Activated T-helper 1 cell treated with anti-CD3 and anti-CD28 coated beads, Interleukin-12 subunit alpha, Interleukin-12 subunit beta, Interleukin-2, Interleukin-4 antibody, amounts not matched to agents 30 ng/mL and 10 ng/mL and 1 ng/mL, durations not matched to agents 14 hours and 24 hours and 36 hours (primary cell): ENCODE measurements at regions not wholly inside any gene's neighbourhood (a gene's known extent, or its start where the extent isn't known, plus 50 kb on each side); places are given as distances from the start of the nearest gene placed in this dataset.

Source experiments
- DNase-seq: peaks from one replicate; pipeline ENCODE4 v3.0.0; 2021; ENCODE audit warnings: low spot score
- H3K27ac Mint-ChIP-seq: one replicate; pipeline ENCODE4 v1.8.0; 2021; ENCODE audit warnings: mild to moderate bottlenecking, mixed read lengths
- H3K27me3 Mint-ChIP-seq: one replicate; pipeline ENCODE4 v1.8.0; 2022; ENCODE audit warnings: mild to moderate bottlenecking, moderate library complexity, mixed read lengths; ENCODE audit not compliant: insufficient read depth
- H3K36me3 Mint-ChIP-seq: one replicate; pipeline ENCODE4 v1.8.0; 2021; ENCODE audit warnings: low read depth, mixed read lengths
- H3K4me1 Mint-ChIP-seq: one replicate; pipeline ENCODE4 v1.8.0; 2021; ENCODE audit warnings: low read depth, mixed read lengths
- H3K4me3 Mint-ChIP-seq: one replicate; pipeline ENCODE4 v1.8.0; 2021; ENCODE audit warnings: mild to moderate bottlenecking, moderate library complexity, mixed read lengths
- H3K9me3 Mint-ChIP-seq: one replicate; pipeline ENCODE4 v1.8.0; 2021; ENCODE audit warnings: mixed read lengths
- intact Hi-C: fragments of 100-400 bp; cut with micrococcal nuclease; formaldehyde crosslinking; loops from one replicate; pipeline ENCODE4 v1.15.1; 2024

DNA sequence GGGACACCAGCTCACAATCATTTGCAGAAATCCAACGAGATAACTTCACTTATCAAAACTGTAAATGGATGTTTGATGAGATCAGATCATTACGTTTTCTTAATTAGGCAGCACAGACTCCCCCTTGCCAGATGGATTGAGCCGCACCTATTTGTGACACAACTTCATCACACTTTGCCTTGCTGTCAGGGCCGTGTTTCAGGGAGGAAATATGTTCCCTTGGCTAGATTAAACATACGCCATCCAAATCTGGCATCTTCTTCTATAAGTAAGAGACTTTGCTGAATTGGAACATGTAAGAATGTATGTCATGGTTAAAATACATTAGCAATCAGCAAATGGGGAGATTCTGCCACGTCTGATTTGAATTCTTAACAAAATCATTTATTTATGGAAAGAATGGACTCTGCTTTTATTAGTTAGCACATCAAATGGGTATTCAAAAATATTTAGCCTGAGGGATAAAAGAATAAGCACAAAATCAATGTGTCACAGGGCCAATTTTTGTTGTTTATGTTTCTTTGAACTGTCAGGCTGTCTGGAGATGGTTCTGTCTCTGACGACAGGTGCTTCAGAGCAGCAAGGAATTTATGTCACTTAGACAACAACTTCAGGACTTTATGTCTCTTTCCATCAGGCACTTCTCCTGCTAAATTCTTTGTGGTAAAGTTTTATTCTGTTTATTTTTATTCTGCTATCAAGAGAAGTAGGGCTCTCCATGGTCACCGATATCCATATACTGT lies 326.1 kb upstream of the NCAM1 start:
- Mint-ChIP-seq H3K4me3 (no peak overlapping the region), H3K4me1 (no peaks in the 10 kb centered on the region), H3K27me3 (peaks cover 7% of the 10 kb centered on the region), H3K27ac (no peak overlapping the region), H3K36me3 (no peaks in the 10 kb centered on the region), H3K9me3 (peaks cover 12% of the 10 kb centered on the region)
- no peak for DNase-seq
- intact Hi-C loops = no loop called here

DNA sequence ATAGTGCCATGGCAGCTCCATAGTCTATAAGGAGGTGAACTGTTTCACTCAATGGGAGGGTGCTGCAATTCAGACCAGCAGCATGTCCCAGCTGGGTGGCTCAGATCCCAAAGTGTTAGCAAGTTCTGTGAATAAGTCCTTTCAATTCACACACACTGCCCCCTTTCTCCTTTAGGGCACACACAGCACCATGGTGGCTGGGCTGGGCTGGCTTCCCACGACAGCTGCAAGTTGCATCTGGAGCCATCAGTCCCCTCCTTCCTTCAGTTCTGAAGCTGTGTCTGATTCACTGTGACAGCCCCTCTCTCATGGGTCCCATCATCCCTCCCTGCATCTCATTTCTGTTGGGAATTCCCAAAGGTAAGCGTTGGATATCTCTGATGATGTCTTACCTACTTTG lies 324.1 kb upstream of the NCAM1 start:
- H3K27me3 Mint-ChIP-seq = peaks cover 12% of the 10 kb centered on the region
- H3K4me3 Mint-ChIP-seq = no peak overlapping the region
- intact Hi-C loops = no loop called here
- H3K9me3 Mint-ChIP-seq = peaks cover 12% of the 10 kb centered on the region
- H3K4me1 Mint-ChIP-seq = no peaks in the 10 kb centered on the region
- no peaks in the 10 kb centered on the region for H3K36me3 Mint-ChIP-seq
- no peak for DNase-seq
- H3K27ac Mint-ChIP-seq = no peak overlapping the region

DNA sequence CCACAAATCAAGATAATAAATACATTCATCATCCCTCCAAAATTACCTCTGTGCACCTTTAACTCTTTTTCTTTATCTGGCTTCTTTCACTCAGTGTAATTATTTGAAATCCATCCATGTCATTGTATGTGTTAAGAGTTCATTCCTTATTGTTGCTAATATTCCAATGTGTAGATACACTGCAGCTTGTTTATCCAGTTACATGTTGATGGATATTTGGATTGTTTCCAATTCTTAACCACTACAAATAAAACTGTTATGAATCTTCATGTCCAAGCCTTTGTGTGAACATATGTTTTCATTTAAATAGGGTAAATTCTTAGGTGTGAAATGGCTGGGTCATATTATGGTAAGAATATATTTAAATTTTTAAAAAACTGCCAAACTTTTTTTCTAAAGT lies 323.3 kb upstream of the NCAM1 start:
- DNase-seq = no peak
- no peaks in the 10 kb centered on the region for H3K36me3 Mint-ChIP-seq
- H3K9me3 Mint-ChIP-seq = peaks cover 13% of the 10 kb centered on the region
- no peaks in the 10 kb centered on the region for H3K4me1 Mint-ChIP-seq
- no peak overlapping the region for H3K4me3 Mint-ChIP-seq
- peaks cover 12% of the 10 kb centered on the region for H3K27me3 Mint-ChIP-seq
- H3K27ac Mint-ChIP-seq = no peak overlapping the region
- intact Hi-C loops = no loop called here

DNA sequence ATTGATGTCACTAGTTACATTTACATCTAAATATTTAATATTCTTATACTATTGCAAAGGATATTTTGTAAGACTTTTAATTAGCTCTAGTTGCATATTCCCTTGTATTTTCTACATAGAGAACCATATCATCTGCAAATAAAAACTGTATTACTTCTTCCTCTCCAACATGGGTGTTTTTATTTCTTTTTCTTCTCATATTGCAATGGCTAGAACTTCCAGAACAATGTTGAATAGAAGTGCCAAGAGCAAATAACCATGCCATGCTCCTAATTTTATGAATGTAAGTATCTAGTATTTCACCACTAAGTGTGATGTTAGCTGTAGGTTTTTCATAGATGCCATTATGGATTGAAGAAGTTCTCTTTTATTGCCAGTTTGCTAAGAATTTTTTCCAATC lies 321.8 kb upstream of the NCAM1 start:
- Mint-ChIP-seq H3K27me3 (peaks cover 12% of the 10 kb centered on the region), H3K36me3 (no peaks in the 10 kb centered on the region), H3K4me3 (no peak overlapping the region), H3K9me3 (peaks cover 17% of the 10 kb centered on the region), H3K4me1 (no peaks in the 10 kb centered on the region), H3K27ac (no peak overlapping the region)
- intact Hi-C loops = no loop called here
- no peak for DNase-seq

DNA sequence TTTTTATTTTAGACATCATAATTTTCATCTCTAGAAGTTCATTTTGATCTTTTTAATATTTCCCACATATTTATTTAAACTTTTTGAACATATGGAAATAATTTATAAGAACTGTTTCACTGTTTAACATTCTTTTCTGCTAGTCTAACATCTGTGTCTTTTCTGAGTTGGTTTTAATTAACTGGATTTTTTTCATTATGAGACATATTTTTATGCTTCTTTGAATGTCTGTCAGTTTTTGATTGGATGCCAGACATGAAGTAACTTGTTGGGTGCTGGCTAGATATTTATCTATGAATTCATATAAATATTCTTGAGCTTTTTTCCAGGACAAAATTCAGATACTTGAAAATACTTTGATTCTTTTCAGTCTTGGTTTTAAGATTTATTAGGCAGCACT lies 317.8 kb upstream of the NCAM1 start:
- no peak overlapping the region for H3K27ac Mint-ChIP-seq
- DNase-seq = no peak
- peaks cover 17% of the 10 kb centered on the region for H3K9me3 Mint-ChIP-seq
- H3K36me3 Mint-ChIP-seq = no peaks in the 10 kb centered on the region
- peaks cover 6% of the 10 kb centered on the region for H3K27me3 Mint-ChIP-seq
- no peaks in the 10 kb centered on the region for H3K4me1 Mint-ChIP-seq
- H3K4me3 Mint-ChIP-seq = no peak overlapping the region
- intact Hi-C loops = no loop called here

DNA sequence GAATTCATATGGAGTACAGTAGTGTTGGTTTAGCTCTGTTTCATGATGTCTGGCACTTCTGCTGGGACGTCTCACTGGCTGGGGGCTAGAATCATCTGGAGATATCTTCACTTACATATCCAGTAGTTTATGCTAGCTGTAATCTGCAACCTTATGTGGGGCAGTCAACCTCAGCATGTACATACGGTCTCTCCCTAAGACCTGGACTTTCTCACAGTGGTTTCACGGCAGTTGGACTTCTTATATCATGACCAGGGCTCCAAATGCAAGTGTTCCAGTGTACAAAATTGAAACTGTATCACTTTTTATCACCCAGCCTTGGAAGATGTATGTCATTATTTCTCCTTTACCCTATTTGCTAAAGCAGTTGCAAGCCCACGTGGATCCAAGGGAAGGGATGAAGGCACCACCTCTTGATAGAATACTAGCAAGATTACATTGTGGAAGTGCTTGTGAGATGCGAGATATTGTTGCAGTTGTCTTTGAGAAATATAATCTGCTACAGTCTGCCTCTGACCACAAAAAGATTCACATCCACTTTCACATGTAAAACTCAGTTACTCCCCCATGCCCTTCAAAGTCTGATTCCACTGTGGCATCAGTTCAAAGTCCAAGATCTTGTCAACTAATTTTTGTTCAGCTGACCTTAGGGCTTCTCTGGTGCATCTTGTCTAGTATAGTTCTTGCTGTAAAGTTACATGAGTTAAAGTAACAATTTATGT lies 316.6 kb upstream of the NCAM1 start:
- DNase-seq = no peak
- Mint-ChIP-seq H3K36me3 (no peaks in the 10 kb centered on the region), H3K9me3 (peaks cover 11% of the 10 kb centered on the region), H3K4me3 (no peak overlapping the region), H3K27ac (no peak overlapping the region), H3K27me3 (peaks cover 6% of the 10 kb centered on the region), H3K4me1 (no peaks in the 10 kb centered on the region)
- intact Hi-C loops = no loop called here

DNA sequence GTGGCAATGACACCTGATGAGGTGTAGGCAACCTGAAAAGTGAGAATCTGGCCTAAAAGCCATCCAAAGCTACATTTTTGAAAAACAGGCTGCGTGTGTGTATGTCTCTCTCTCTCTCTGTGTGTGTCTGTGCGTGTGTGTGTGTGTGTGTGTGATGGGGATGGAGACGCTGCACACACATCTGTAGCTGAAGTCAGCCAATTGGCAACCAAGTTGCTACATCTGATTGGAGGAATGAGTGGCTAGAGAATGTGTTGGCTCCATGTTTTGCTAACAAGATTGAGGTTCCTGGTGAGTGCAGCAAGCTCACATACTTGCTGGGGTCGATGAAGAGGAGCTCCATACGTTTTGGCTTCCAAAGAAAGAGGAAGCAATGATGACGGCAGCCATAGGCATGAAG lies 311.4 kb upstream of the NCAM1 start:
- Mint-ChIP-seq H3K4me3 (no peak overlapping the region), H3K4me1 (no peaks in the 10 kb centered on the region), H3K9me3 (no peaks in the 10 kb centered on the region), H3K27me3 (peaks cover under 1% of the 10 kb centered on the region), H3K36me3 (no peaks in the 10 kb centered on the region), H3K27ac (no peak overlapping the region)
- no peak for DNase-seq
- intact Hi-C loops = no loop called here

DNA sequence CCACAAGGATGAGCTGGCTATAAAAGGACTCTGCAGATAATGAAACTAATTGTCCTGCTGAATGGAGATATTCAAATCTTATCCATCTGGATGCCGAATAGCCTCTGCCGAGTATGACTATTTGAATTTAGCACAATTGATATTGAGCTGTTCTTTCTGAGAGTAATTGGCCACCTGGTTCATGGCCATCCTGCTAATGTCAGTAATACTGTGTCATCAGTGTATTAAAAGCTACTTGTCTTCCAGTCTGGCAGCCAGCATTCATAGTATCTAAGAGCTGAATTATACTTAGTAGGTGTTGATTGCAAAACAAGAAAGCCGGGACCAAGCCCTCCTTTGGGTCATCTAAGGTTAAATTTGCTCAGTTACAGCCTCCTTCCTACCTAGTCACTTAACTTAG lies 310.7 kb upstream of the NCAM1 start:
- Mint-ChIP-seq H3K9me3 (no peaks in the 10 kb centered on the region), H3K36me3 (no peaks in the 10 kb centered on the region), H3K4me1 (no peaks in the 10 kb centered on the region), H3K27ac (no peak overlapping the region), H3K27me3 (no peaks in the 10 kb centered on the region), H3K4me3 (no peak overlapping the region)
- DNase-seq = no peak
- intact Hi-C loops = no loop called here

DNA sequence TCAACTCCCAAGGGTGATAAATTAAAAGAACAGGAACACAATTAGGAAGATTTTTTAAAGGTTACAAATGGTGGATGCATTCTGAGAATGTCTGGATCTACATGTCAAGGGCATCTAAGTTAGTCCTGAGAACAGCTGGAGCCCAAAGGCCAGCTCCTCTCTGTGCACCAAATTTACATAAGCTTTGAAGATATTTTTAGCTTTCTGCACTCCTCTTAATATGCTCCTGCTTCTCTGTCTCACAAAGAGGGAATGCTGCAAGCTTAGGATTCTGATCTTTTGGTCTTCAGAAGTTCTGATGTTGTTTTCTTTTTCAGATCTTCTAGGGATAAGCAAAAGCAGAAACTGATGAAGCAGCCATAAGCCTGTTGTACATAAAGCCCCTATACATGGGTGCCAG lies 309.8 kb upstream of the NCAM1 start:
- no peaks in the 10 kb centered on the region for H3K36me3 Mint-ChIP-seq

DNA sequence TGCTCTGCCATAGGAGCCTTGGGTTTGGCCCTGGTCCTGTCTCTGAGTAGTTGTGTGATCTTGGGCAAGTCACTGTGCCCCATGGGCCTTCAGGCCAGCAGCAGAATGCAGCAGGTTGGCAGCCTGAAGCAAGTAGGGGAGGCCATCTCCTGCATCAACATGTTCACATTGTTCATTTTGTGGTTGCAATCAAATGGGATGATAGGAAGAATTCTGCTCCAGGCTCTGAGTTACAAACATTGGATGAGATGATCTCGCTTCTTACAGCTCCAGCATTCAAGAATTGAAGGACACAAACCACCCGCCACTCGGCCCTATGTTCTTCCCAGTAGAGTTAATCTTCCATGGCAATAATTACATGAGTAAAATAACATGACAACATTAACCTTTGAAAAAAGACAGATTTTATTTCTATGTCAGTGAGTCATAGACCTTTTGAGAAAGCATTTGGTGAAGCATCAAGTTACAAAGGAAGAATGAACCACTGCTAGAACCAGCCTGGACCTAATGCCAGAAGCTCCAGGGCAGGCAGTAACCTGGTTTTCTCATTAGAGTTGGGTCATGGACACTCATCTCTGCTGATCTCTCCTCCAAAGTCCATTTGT lies 308.3 kb upstream of the NCAM1 start:
- H3K4me3 Mint-ChIP-seq = no peak overlapping the region
- intact Hi-C loops = no loop called here
- H3K9me3 Mint-ChIP-seq = no peaks in the 10 kb centered on the region
- no peak overlapping the region for H3K27ac Mint-ChIP-seq
- no peaks in the 10 kb centered on the region for H3K4me1 Mint-ChIP-seq
- H3K27me3 Mint-ChIP-seq = peaks cover 2% of the 10 kb centered on the region
- H3K36me3 Mint-ChIP-seq = no peaks in the 10 kb centered on the region
- DNase-seq = no peak

More for the DNA sequence above, 309.8 kb upstream of the NCAM1 start:
- H3K27me3 Mint-ChIP-seq = peaks cover 2% of the 10 kb centered on the region
- intact Hi-C loops = no loop called here
- H3K4me3 Mint-ChIP-seq = no peak overlapping the region
- no peaks in the 10 kb centered on the region for H3K9me3 Mint-ChIP-seq
- no peak overlapping the region for H3K27ac Mint-ChIP-seq
- no peak for DNase-seq
- no peaks in the 10 kb centered on the region for H3K4me1 Mint-ChIP-seq

DNA sequence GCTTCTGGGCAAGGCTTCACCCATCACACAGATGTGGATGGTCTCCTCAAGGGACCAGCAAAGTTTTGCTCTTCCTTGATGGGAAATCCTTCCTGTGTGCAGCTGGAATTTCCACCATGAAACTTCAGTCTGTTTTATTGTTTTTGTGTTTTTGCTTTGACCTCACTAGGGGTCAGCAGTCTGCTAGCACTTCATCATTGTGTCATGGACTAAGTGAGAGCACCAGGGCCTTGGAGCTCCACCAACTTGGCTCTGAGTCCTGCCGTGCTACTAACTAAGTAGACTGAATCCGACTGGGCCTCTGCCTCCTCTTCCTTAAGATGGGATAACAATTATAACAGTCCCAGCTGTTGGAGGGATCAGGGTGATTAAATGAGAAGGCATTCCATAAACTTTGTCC lies 305.8 kb upstream of the NCAM1 start:
- H3K9me3 Mint-ChIP-seq = no peaks in the 10 kb centered on the region
- intact Hi-C loops = no loop called here
- no peaks in the 10 kb centered on the region for H3K4me1 Mint-ChIP-seq
- DNase-seq = no peak
- no peak overlapping the region for H3K4me3 Mint-ChIP-seq
- H3K36me3 Mint-ChIP-seq = no peaks in the 10 kb centered on the region
- no peak overlapping the region for H3K27ac Mint-ChIP-seq
- H3K27me3 Mint-ChIP-seq = peaks cover 2% of the 10 kb centered on the region

DNA sequence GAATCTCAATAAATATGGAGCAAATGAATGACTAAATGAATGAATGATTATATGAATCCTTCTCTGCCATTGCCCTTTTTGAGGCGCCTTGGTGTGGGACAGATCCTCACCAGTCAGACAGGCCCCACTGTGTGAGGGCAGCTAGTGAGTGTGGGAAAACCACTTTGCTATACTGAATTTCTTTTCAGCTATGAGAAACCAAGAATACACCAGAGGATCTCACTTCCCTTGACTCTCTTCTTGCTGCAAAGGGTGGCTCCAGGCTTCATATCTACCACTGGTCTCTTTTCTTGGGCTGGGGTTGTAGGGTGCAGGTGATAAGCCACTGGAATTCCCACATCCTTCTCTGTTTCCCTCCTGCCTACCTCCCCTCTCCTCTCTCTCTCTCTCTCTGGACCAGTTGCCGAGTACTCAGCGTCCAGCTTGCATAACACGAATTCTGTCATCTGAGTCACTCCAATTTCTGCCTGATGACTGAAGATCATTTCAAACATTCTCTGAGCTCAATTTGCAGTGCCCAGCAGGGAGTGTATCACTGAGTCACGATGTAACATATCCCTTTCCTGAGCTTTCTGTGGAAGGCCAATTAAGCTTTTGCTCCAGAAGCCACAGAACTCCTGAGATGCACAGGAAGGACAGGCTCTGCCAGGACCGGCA lies 304.3 kb upstream of the NCAM1 start:
- no peak overlapping the region for H3K27ac Mint-ChIP-seq
- no peaks in the 10 kb centered on the region for H3K9me3 Mint-ChIP-seq
- no peak overlapping the region for H3K4me3 Mint-ChIP-seq
- H3K27me3 Mint-ChIP-seq = peaks cover 2% of the 10 kb centered on the region
- no peaks in the 10 kb centered on the region for H3K36me3 Mint-ChIP-seq
- no peak for DNase-seq
- intact Hi-C loops = no loop called here
- no peaks in the 10 kb centered on the region for H3K4me1 Mint-ChIP-seq

DNA sequence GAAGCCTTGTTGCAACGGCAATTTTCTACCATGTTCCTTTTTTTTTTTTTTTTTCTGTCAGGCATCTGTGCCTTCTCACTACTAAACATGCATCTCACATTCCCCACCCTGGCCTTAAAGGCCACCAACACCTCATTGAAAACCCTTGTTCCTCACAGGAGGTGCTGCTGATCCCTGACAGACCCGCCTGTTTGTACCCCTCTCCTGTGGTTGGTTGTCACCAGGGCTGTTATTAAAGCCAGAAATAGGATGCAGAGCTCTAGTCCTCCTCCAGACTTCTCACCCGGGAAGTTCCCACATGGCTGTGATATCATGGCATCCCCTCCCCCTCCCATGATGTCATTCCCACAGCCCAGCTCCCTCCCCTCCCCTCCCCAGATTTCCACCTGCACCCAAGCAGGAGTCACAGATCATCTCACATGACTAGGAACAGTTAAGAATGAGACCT lies 302.8 kb upstream of the NCAM1 start:
- Mint-ChIP-seq H3K27ac (no peak overlapping the region), H3K9me3 (no peaks in the 10 kb centered on the region), H3K36me3 (no peaks in the 10 kb centered on the region), H3K4me1 (no peaks in the 10 kb centered on the region), H3K27me3 (peaks cover 2% of the 10 kb centered on the region), H3K4me3 (no peak overlapping the region)
- no peak for DNase-seq
- intact Hi-C loops = no loop called here
